KBM-7 (cell line): ENCODE measurements at regions not wholly inside any gene's neighbourhood (a gene's known extent, or its start where the extent isn't known, plus 50 kb on each side); places are given as distances from the start of the nearest gene placed in this dataset.
"Not testable (repeated sequence)": the region's sequence is repeated elsewhere in the genome, so short reads cannot be mapped to it uniquely, and the experiment has no call there.

ENCODE experiments used
- DNase-seq: peaks from one replicate; pipeline ENCODE4 v3.0.0-alpha.2; 2015
- in situ Hi-C: fragments of 300-500 bp; cut with MboI; formaldehyde crosslinking; loops from 2 replicates; pipeline ENCODE4 v1.14.3; 2020; ENCODE audit warnings: low sequenced_read_pairs, low pct_unique_long_range_greater_than_20kb, mixed read lengths

GRCh38 chr15:34528055-34528754, 55.2 kb downstream of the GOLGA8B start:
- DNase-seq, in situ Hi-C loops: not testable (repeated sequence)

GRCh38 chr15:34527641-34528040, 55.8 kb downstream of the GOLGA8B start:
- in situ Hi-C loops, DNase-seq: not testable (repeated sequence)

GRCh38 chr15:34523849-34524248, 59.6 kb downstream of the GOLGA8B start:
- DNase-seq, in situ Hi-C loops: not testable (repeated sequence)

GRCh38 chr15:34522601-34523000, 60.9 kb downstream of the GOLGA8B start:
- in situ Hi-C loops, DNase-seq: not testable (repeated sequence)

- DNase-seq, in situ Hi-C loops: not testable (repeated sequence)
Observed at GRCh38 chr15:34521802-34522485, 61.5 kb downstream of the GOLGA8B start.

- in situ Hi-C loops = no loop called here
Observed at GRCh38 chr15:34520566-34520965, 62.9 kb downstream of the GOLGA8B start.

GRCh38 chr15:34520010-34520409, 63.4 kb downstream of the GOLGA8B start:
- in situ Hi-C loops, DNase-seq: not testable (repeated sequence)

More at GRCh38 chr15:34520566-34520965, 62.9 kb downstream of the GOLGA8B start:
- no peak for DNase-seq

GRCh38 chr15:34514251-34514670, 69.2 kb downstream of the GOLGA8B start:
- in situ Hi-C loops = no loop called here
- peak; percentile 63 for DNase-seq

- in situ Hi-C loops = no loop called here
Observed at GRCh38 chr15:34512628-34513027, 70.8 kb downstream of the GOLGA8B start.

GRCh38 chr15:34501131-34501530, 63.5 kb upstream of the GOLGA8A start:
- DNase-seq = no peak
- in situ Hi-C loops = no loop called here

More at GRCh38 chr15:34512628-34513027, 70.8 kb downstream of the GOLGA8B start:
- no peak for DNase-seq

- no peak for DNase-seq
- in situ Hi-C loops = no loop called here
Observed at GRCh38 chr15:34496207-34496995, 58.8 kb upstream of the GOLGA8A start.

GRCh38 chr15:34495707-34496106, 58.1 kb upstream of the GOLGA8A start:
- DNase-seq, in situ Hi-C loops: not testable (repeated sequence)

GRCh38 chr15:34494084-34494399, 56.4 kb upstream of the GOLGA8A start:
- no peak for DNase-seq
- in situ Hi-C loops = no loop called here

- in situ Hi-C loops = no loop called here
- DNase-seq = no peak
Observed at GRCh38 chr15:34493001-34493400, 55.4 kb upstream of the GOLGA8A start.

- in situ Hi-C loops, DNase-seq: not testable (repeated sequence)
Observed at GRCh38 chr15:34491488-34491887, 53.9 kb upstream of the GOLGA8A start.

- in situ Hi-C loops = no loop called here
- DNase-seq = no peak
Observed at GRCh38 chr15:34490417-34491193, 53.0 kb upstream of the GOLGA8A start.

- in situ Hi-C loops, DNase-seq: not testable (repeated sequence)
Observed at GRCh38 chr15:34488973-34489959, 51.7 kb upstream of the GOLGA8A start.
